Neural cell (in vitro differentiated cells): ENCODE measurements at regions not wholly inside any gene's neighbourhood (a gene's known extent, or its start where the extent isn't known, plus 50 kb on each side); places are given as distances from the start of the nearest gene placed in this dataset.

Source experiments
- H2AFZ ChIP-seq: fragments of 200-600, 300-800 bp; sonication (generic), shearing (Covaris generic); 2 replicates; pipeline ENCODE4 v1.6.0; 2014; ENCODE audit warnings: low read depth, mild to moderate bottlenecking, antibody characterized with exemption, low read length, moderate library complexity
- H3F3A ChIP-seq: fragments of 200-600 bp; shearing (Covaris generic); 2 replicates; pipeline ENCODE4 v1.6.1; 2016; ENCODE audit warnings: mild to moderate bottlenecking, moderate library complexity, mixed read lengths, antibody characterized with exemption, low read length; ENCODE audit not compliant: insufficient read depth, poor library complexity, severe bottlenecking
- H3K27ac ChIP-seq: fragments of 200-600, 300-800 bp; sonication (generic), shearing (Covaris generic); 2 replicates; pipeline ENCODE4 v1.5.1; 2014; ENCODE audit warnings: mild to moderate bottlenecking, low read length, moderate library complexity
- H3K27me3 ChIP-seq: fragments of 300-800, 200-600 bp; sonication (generic), shearing (Covaris generic); 2 replicates; pipeline ENCODE4 v1.6.0; 2014; ENCODE audit warnings: mild to moderate bottlenecking, low read depth, low read length, moderate library complexity; ENCODE audit not compliant: insufficient read depth
- H3K36me3 ChIP-seq: fragments of 300-800, 200-600 bp; sonication (generic), shearing (Covaris generic); 2 replicates; pipeline ENCODE4 v1.5.1; 2014; ENCODE audit warnings: mild to moderate bottlenecking, antibody characterized with exemption, low read length, moderate library complexity; ENCODE audit not compliant: insufficient read depth
- H3K4me2 ChIP-seq: fragments of 300-800, 200-600 bp; sonication (generic), shearing (Covaris generic); 2 replicates; pipeline ENCODE4 v1.6.0; 2014; ENCODE audit warnings: mild to moderate bottlenecking, low read length
- H3K4me3 ChIP-seq: fragments of 300-800, 200-600 bp; sonication (generic), shearing (Covaris generic); 2 replicates; pipeline ENCODE4 v1.5.1; 2014; ENCODE audit warnings: mild to moderate bottlenecking, low read length, moderate library complexity
- H3K79me2 ChIP-seq: fragments of 200-600 bp; shearing (Covaris generic); replicated peaks from 2 replicates; pipeline ENCODE4 v1.6.0; 2014; ENCODE audit warnings: mild to moderate bottlenecking, low read length, moderate library complexity; ENCODE audit not compliant: insufficient read depth
- H3K9ac ChIP-seq: fragments of 300-800, 200-600 bp; sonication (generic), shearing (Covaris generic); 2 replicates; pipeline ENCODE4 v1.6.1; 2016; ENCODE audit warnings: mild to moderate bottlenecking, low read length, mixed read lengths
- H3K9me2 ChIP-seq: fragments of 200-600 bp; shearing (Covaris generic); 2 replicates; pipeline ENCODE4 v1.6.1; 2016; ENCODE audit warnings: mild to moderate bottlenecking, low read length, mixed read lengths; ENCODE audit not compliant: insufficient read depth
- H3K9me3 ChIP-seq: fragments of 200-600, 300-800 bp; sonication (generic), shearing (Covaris generic); 2 replicates; pipeline ENCODE4 v1.6.1; 2016; ENCODE audit warnings: mild to moderate bottlenecking, mixed run types, low read length, moderate library complexity, mixed read lengths
- H4K20me1 ChIP-seq: fragments of 200-600 bp; shearing (Covaris generic); 2 replicates; pipeline ENCODE4 v1.6.1; 2016; ENCODE audit warnings: mild to moderate bottlenecking, mixed run types; ENCODE audit not compliant: insufficient read depth
- EP300 ChIP-seq: fragments of 450-650 bp; conservative IDR thresholded peaks from 2 replicates; pipeline ENCODE4 v1.6.1; 2014; ENCODE audit warnings: antibody characterized with exemption, mild to moderate bottlenecking, moderate library complexity; ENCODE audit not compliant: poor library complexity, severe bottlenecking
- EZH2 ChIP-seq: fragments of 200-600, 300-800 bp; shearing (Covaris generic), sonication (generic); IDR thresholded peaks from 2 replicates; pipeline ENCODE4 v1.6.1; 2014; ENCODE audit warnings: antibody characterized with exemption, low read length, borderline replicate concordance, mild to moderate bottlenecking; ENCODE audit not compliant: insufficient read depth, poor library complexity, severe bottlenecking
- MXI1 ChIP-seq: fragments of 450-650 bp; conservative IDR thresholded peaks from 2 replicates; pipeline ENCODE4 v1.6.1; 2014; ENCODE audit warnings: antibody characterized with exemption, mild to moderate bottlenecking; ENCODE audit not compliant: poor library complexity, severe bottlenecking
- POLR2AphosphoS5 ChIP-seq: IDR thresholded peaks from 2 replicates; pipeline ENCODE4 v1.6.1; 2012
- RAD21 ChIP-seq: fragments of 450-650 bp; conservative IDR thresholded peaks from 2 replicates; pipeline ENCODE4 v1.6.1; 2014; ENCODE audit warnings: antibody characterized with exemption, mild to moderate bottlenecking, moderate library complexity
- SMC3 ChIP-seq: fragments of 450-650 bp; conservative IDR thresholded peaks from 2 replicates; pipeline ENCODE4 v1.6.1; 2014; ENCODE audit warnings: antibody characterized with exemption, mild to moderate bottlenecking, moderate library complexity; ENCODE audit not compliant: poor library complexity
- TAF1 ChIP-seq: IDR thresholded peaks from 2 replicates; pipeline ENCODE4 v1.6.1; 2012; ENCODE audit warnings: low read depth
- TF ChIP-seq, protein P1 (sequence below): fragments of 450-650 bp; IDR thresholded peaks from 2 replicates; pipeline ENCODE4 v1.5.1; 2014; ENCODE audit warnings: antibody characterized with exemption, mild to moderate bottlenecking, moderate library complexity; ENCODE audit not compliant: poor library complexity, severe bottlenecking
- TF ChIP-seq, protein P2 (sequence below): IDR thresholded peaks from 2 replicates; pipeline ENCODE4 v1.6.1; 2012; ENCODE audit warnings: borderline replicate concordance

DNA sequence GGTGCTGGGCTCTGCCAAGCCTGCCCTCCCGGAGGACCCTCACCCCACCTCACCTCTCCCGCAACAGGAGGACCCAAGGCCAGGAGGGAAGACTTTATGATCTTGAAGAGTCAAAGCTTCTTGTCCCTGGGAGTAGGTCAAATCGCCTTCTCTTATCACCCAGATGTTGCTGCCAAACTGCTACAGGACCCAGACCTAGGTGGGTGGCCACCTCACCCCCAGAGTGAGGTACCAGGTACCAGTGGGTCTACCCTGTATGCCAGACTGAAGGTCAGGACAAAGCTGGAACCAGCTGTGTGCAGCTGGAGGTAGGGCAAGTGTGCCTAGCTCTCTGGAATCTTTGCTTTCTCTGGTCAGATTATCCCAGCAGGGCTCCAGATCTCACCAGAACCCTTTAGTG, 197.2 kb downstream of the ZFP36L2 start:
- Histone ChIP-seq H3K27ac (no peak overlapping the region), H2AFZ (no peak overlapping the region), H3K36me3 (no peaks in the 10 kb centered on the region), H4K20me1 (no peaks in the 10 kb centered on the region), H3K9me3 (no peaks in the 10 kb centered on the region), H3K4me2 (no peak overlapping the region), H3K4me3 (no peak overlapping the region), H3F3A (no peaks in the 10 kb centered on the region), H3K27me3 (no peaks in the 10 kb centered on the region), H3K9me2 (no peaks in the 10 kb centered on the region), H3K9ac (no peak overlapping the region), H3K79me2 (no peaks in the 10 kb centered on the region)
- TF ChIP-seq SMC3, result no peak
- TF ChIP-seq EZH2, result no peak
- no peak for TF ChIP-seq EP300
- TF ChIP-seq MXI1, result no peak
- no peak for TF ChIP-seq TAF1
- no peak for TF ChIP-seq POLR2AphosphoS5
- TF ChIP-seq, protein P1, sequence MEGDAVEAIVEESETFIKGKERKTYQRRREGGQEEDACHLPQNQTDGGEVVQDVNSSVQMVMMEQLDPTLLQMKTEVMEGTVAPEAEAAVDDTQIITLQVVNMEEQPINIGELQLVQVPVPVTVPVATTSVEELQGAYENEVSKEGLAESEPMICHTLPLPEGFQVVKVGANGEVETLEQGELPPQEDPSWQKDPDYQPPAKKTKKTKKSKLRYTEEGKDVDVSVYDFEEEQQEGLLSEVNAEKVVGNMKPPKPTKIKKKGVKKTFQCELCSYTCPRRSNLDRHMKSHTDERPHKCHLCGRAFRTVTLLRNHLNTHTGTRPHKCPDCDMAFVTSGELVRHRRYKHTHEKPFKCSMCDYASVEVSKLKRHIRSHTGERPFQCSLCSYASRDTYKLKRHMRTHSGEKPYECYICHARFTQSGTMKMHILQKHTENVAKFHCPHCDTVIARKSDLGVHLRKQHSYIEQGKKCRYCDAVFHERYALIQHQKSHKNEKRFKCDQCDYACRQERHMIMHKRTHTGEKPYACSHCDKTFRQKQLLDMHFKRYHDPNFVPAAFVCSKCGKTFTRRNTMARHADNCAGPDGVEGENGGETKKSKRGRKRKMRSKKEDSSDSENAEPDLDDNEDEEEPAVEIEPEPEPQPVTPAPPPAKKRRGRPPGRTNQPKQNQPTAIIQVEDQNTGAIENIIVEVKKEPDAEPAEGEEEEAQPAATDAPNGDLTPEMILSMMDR, result no peak
- TF ChIP-seq RAD21, result no peak
- TF ChIP-seq, protein P2, sequence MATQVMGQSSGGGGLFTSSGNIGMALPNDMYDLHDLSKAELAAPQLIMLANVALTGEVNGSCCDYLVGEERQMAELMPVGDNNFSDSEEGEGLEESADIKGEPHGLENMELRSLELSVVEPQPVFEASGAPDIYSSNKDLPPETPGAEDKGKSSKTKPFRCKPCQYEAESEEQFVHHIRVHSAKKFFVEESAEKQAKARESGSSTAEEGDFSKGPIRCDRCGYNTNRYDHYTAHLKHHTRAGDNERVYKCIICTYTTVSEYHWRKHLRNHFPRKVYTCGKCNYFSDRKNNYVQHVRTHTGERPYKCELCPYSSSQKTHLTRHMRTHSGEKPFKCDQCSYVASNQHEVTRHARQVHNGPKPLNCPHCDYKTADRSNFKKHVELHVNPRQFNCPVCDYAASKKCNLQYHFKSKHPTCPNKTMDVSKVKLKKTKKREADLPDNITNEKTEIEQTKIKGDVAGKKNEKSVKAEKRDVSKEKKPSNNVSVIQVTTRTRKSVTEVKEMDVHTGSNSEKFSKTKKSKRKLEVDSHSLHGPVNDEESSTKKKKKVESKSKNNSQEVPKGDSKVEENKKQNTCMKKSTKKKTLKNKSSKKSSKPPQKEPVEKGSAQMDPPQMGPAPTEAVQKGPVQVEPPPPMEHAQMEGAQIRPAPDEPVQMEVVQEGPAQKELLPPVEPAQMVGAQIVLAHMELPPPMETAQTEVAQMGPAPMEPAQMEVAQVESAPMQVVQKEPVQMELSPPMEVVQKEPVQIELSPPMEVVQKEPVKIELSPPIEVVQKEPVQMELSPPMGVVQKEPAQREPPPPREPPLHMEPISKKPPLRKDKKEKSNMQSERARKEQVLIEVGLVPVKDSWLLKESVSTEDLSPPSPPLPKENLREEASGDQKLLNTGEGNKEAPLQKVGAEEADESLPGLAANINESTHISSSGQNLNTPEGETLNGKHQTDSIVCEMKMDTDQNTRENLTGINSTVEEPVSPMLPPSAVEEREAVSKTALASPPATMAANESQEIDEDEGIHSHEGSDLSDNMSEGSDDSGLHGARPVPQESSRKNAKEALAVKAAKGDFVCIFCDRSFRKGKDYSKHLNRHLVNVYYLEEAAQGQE, result no peak

DNA sequence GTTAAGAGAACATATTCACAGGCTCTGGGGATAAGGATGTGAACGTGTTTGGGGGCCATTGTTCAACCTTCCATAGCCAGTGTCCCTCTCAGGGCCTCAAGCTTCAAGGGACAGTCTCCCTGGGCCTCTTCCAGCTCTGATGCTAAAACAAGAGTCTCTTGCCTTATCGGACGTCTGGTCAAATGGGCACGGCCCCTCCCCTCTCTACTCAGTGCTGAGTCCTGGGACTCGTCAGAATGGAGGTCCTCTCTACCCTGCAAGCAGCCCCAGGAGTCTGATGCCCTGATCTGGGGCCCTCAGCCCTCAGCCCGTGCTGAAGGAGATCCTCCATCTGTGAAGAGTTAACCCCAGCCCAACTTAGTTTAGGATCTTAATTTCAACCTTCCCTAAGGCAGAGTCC, 198.2 kb downstream of the ZFP36L2 start:
- Histone ChIP-seq H3K9me3 (no peaks in the 10 kb centered on the region), H3K79me2 (no peaks in the 10 kb centered on the region), H3K4me3 (no peak overlapping the region), H3F3A (no peaks in the 10 kb centered on the region), H3K9ac (no peak overlapping the region), H3K36me3 (no peaks in the 10 kb centered on the region), H4K20me1 (no peaks in the 10 kb centered on the region), H3K27me3 (no peaks in the 10 kb centered on the region), H3K4me2 (no peak overlapping the region), H3K9me2 (no peaks in the 10 kb centered on the region), H3K27ac (no peak overlapping the region), H2AFZ (no peak overlapping the region)
- TF ChIP-seq RAD21 (no peak), TAF1 (no peak), EP300 (no peak), SMC3 (no peak), POLR2AphosphoS5 (no peak), EZH2 (no peak), MXI1 (no peak)
- TF ChIP-seq, protein P1, result no peak
- TF ChIP-seq, protein P2, result no peak
